ENCODE measurements at regions not wholly inside any gene's neighbourhood (a gene's known extent, or its start where the extent isn't known, plus 50 kb on each side); places are given as distances from the start of the nearest gene placed in this dataset.

DNA sequence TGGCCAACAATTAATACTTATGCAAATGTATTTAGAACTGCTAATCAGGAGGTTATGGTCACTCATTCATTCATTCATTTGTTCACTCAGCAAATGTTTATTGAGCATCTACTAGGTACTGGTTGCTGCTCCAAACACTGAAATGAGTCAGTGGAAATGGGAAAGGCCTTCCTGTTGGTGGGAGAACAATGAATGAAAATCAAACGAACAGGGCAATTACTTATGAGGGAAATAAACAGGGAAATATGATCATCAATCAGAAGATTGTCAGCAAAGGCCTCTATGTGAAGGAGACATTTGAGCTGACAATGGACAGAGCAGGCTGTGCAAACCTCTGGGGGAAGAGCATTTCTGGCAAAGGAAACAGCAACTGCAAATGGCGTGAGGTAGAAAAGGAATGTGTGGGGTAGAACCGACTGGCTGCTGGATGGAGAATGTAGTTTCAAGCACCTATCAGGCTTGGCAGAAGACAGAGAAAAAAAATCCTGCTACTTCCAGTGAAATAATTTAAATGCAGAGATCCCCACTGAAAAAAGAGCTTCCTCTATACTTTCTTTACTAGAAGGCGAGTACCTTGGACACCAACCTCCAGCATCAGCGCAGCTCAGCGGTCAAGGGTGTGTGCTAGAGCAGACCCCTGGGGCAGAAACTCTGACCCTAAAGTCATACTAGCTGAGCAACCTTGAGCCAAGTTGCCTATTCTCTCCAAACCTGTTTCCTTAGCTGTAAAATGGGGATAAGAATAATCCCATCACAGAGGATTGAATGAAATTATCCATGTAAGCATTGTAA lies 108.8 kb upstream of the EEPD1 start:
- H3K4me3 ChIP-seq (ENCODE audit: low read length in 2 of 2), result no peak overlapping the region
- no peaks in the 10 kb centered on the region for H3K9me3 ChIP-seq (ENCODE audit: control insufficient read depth in 2 of 2, low read length in 2 of 2)

DNA sequence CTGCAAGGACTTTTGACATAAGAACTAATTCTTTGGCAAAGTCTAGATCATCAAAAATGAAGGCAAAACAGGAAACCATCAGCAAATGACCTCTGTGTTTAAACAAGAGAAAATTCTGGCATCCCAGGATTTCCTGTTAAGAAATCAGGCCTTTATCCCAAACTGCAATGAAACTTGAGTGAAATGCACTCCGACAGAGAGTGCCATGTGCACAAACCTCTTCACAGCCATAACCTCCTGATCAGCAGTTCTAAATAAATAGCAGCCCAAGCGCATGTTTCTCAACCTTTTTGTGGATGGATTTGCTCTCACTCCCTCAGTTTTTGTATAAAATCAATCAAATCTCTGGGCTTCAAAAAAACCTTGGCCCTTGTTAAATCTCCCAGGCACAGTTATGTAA lies 107.7 kb upstream of the EEPD1 start:
- Histone ChIP-seq H3K4me3 (ENCODE audit: low read length in 2 of 2) (no peak overlapping the region), H3K27me3 (ENCODE audit: control insufficient read depth in 2 of 2, insufficient read depth in 2 of 2, low read length in 2 of 2) (no peaks in the 10 kb centered on the region), H3K9ac (ENCODE audit: low read depth in 1 of 2, low read length in 2 of 2) (no peak overlapping the region), H3K27ac (ENCODE audit: low read depth in 2 of 2, low read length in 2 of 2) (peak overlapping the region in 1 of 2 donors; percentile 19), H3K4me1 (ENCODE audit: control insufficient read depth in 2 of 2, insufficient read depth in 2 of 2, low read length in 2 of 2) (no peaks in the 10 kb centered on the region), H3K36me3 (ENCODE audit: control insufficient read depth in 2 of 2, insufficient read depth in 2 of 2, low read length in 2 of 2) (no peaks in the 10 kb centered on the region), H3K9me3 (ENCODE audit: control insufficient read depth in 2 of 2, low read length in 2 of 2) (no peaks in the 10 kb centered on the region)

More for the DNA sequence above, 108.8 kb upstream of the EEPD1 start:
- H3K9ac ChIP-seq (ENCODE audit: low read depth in 1 of 2, low read length in 2 of 2), result no peak overlapping the region
- H3K4me1 ChIP-seq (ENCODE audit: control insufficient read depth in 2 of 2, insufficient read depth in 2 of 2, low read length in 2 of 2), result no peaks in the 10 kb centered on the region
- no peak overlapping the region for H3K27ac ChIP-seq (ENCODE audit: low read depth in 2 of 2, low read length in 2 of 2)
- H3K36me3 ChIP-seq (ENCODE audit: control insufficient read depth in 2 of 2, insufficient read depth in 2 of 2, low read length in 2 of 2), result no peaks in the 10 kb centered on the region
- H3K27me3 ChIP-seq (ENCODE audit: control insufficient read depth in 2 of 2, insufficient read depth in 2 of 2, low read length in 2 of 2), result no peaks in the 10 kb centered on the region

DNA sequence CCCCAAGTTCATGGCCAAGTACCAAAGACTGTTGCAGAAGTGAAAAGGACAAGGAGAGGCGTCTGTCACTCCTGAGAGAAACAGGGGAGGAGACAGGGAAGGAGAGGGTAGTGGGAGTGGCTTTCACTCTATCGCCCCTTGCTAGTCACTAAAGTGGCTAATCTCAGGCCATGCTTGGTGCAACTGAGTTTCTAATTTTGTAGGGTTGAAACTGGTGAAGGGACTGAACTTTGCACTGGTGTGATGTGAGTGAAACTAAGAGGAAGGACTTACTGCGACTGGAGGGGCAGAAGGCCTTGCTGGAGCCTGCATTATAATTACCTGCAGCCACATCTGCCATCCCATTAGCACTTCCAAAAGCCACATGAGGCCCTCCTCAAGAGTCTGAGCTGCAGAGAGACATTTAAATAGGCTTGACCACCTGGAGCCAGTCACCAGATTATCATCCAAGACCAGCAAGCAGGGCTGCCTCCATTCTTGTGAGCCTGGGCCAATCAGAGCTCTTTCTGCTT lies 107.2 kb upstream of the EEPD1 start:
- Histone ChIP-seq H3K4me3 (ENCODE audit: low read length in 2 of 2) (no peak overlapping the region), H3K4me1 (ENCODE audit: control insufficient read depth in 2 of 2, insufficient read depth in 2 of 2, low read length in 2 of 2) (no peaks in the 10 kb centered on the region), H3K36me3 (ENCODE audit: control insufficient read depth in 2 of 2, insufficient read depth in 2 of 2, low read length in 2 of 2) (no peaks in the 10 kb centered on the region), H3K9me3 (ENCODE audit: control insufficient read depth in 2 of 2, low read length in 2 of 2) (no peaks in the 10 kb centered on the region), H3K27ac (ENCODE audit: low read depth in 2 of 2, low read length in 2 of 2) (no peak overlapping the region), H3K9ac (ENCODE audit: low read depth in 1 of 2, low read length in 2 of 2) (no peak overlapping the region), H3K27me3 (ENCODE audit: control insufficient read depth in 2 of 2, insufficient read depth in 2 of 2, low read length in 2 of 2) (no peaks in the 10 kb centered on the region)

DNA sequence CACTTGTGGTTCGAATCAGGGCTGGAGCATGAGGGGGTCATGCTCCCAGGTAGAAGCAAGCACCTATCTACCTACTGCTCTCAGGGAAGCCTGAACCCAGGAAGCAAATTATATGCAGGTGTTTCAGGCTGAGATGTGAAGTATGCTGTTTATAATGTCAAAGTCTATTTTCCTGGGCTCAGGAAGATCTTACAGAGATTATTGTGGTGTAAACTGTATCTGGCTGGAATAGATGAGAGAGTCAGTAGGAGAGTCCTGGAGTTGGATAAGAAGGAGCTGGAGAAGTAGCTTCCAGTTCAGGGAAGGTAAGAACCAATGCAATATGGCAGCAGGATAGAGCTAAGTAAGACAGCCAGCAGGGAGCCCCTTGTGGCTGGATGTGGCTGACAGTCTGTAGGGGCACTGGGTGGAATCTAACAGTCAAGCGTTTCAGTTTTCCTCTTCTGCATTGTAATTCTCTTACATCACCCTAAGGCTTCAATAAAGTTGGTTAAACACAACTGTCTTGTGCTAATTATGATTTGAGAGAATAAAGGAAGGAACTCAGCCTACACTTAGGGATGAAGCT lies 105.9 kb upstream of the EEPD1 start:
- no peak overlapping the region for H3K9ac ChIP-seq (ENCODE audit: low read depth in 1 of 2, low read length in 2 of 2)
- H3K4me3 ChIP-seq (ENCODE audit: low read length in 2 of 2), result no peak overlapping the region
- no peaks in the 10 kb centered on the region for H3K9me3 ChIP-seq (ENCODE audit: control insufficient read depth in 2 of 2, low read length in 2 of 2)
- no peaks in the 10 kb centered on the region for H3K4me1 ChIP-seq (ENCODE audit: control insufficient read depth in 2 of 2, insufficient read depth in 2 of 2, low read length in 2 of 2)
- no peaks in the 10 kb centered on the region for H3K27me3 ChIP-seq (ENCODE audit: control insufficient read depth in 2 of 2, insufficient read depth in 2 of 2, low read length in 2 of 2)
- no peak overlapping the region for H3K27ac ChIP-seq (ENCODE audit: low read depth in 2 of 2, low read length in 2 of 2)
- H3K36me3 ChIP-seq (ENCODE audit: control insufficient read depth in 2 of 2, insufficient read depth in 2 of 2, low read length in 2 of 2), result no peaks in the 10 kb centered on the region

DNA sequence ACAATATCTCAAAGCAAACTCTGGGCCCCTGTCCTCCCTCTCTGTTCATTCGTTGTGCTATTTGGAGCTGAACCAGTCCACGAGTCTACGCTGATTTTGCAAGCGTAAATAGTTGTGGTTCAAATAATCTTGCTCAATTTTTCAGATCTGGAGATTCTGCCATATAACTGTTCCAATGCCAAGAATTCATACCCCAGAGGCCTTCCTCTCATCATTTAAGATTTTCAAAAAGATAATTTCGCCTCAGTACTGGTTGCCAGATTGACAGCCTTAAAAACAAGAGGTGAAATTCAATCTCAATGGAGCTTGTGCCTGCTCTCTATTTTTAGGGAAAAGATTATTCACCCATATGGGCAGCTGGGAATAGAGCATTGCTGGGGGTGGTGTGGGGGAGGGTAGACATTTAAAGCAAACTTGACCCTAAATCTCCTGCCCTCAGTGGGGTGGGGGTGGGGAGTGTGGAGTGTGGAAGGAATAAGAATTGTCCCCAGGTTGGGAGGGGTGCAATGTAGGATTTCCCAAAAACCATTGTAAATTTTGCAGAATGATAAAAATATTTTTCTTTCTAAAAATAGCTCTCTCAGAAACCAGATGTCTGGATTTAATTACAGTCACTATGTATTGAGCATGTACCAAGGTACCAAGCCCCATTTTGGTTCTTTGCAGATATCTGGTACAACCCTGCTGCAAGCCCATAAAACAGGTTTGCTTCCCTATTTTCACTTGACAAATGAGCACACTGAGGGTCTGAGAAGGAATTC lies 104.7 kb upstream of the EEPD1 start:
- H3K9ac ChIP-seq (ENCODE audit: low read depth in 1 of 2, low read length in 2 of 2), result no peak overlapping the region
- no peaks in the 10 kb centered on the region for H3K4me1 ChIP-seq (ENCODE audit: control insufficient read depth in 2 of 2, insufficient read depth in 2 of 2, low read length in 2 of 2)
- H3K27ac ChIP-seq (ENCODE audit: low read depth in 2 of 2, low read length in 2 of 2), result no peak overlapping the region
- H3K9me3 ChIP-seq (ENCODE audit: control insufficient read depth in 2 of 2, low read length in 2 of 2), result no peaks in the 10 kb centered on the region
- H3K36me3 ChIP-seq (ENCODE audit: control insufficient read depth in 2 of 2, insufficient read depth in 2 of 2, low read length in 2 of 2), result no peaks in the 10 kb centered on the region
- no peaks in the 10 kb centered on the region for H3K27me3 ChIP-seq (ENCODE audit: control insufficient read depth in 2 of 2, insufficient read depth in 2 of 2, low read length in 2 of 2)
- H3K4me3 ChIP-seq (ENCODE audit: low read length in 2 of 2), result no peak overlapping the region

DNA sequence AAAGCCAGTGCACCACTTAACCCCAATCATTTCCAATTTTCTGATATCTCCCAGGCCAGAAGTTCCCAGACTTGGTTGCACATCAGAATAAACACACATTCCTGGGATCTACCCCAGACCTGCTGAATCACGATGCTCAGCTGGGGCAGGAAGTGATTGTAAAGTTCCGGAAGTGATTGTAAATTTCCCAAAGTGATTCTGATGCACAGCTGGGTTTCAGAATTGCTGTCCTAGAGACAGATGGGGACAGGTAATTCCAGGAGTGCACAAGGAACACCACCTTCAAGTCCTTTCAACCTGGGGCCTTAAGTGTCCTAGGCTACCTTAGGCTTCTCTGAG lies 104.2 kb upstream of the EEPD1 start:
- H3K27me3 ChIP-seq (ENCODE audit: control insufficient read depth in 2 of 2, insufficient read depth in 2 of 2, low read length in 2 of 2), result no peaks in the 10 kb centered on the region
- H3K27ac ChIP-seq (ENCODE audit: low read depth in 2 of 2, low read length in 2 of 2), result no peak overlapping the region
- H3K4me3 ChIP-seq (ENCODE audit: low read length in 2 of 2), result no peak overlapping the region
- no peaks in the 10 kb centered on the region for H3K4me1 ChIP-seq (ENCODE audit: control insufficient read depth in 2 of 2, insufficient read depth in 2 of 2, low read length in 2 of 2)
- H3K9ac ChIP-seq (ENCODE audit: low read depth in 1 of 2, low read length in 2 of 2), result no peak overlapping the region
- no peaks in the 10 kb centered on the region for H3K36me3 ChIP-seq (ENCODE audit: control insufficient read depth in 2 of 2, insufficient read depth in 2 of 2, low read length in 2 of 2)
- H3K9me3 ChIP-seq (ENCODE audit: control insufficient read depth in 2 of 2, low read length in 2 of 2), result no peaks in the 10 kb centered on the region

DNA sequence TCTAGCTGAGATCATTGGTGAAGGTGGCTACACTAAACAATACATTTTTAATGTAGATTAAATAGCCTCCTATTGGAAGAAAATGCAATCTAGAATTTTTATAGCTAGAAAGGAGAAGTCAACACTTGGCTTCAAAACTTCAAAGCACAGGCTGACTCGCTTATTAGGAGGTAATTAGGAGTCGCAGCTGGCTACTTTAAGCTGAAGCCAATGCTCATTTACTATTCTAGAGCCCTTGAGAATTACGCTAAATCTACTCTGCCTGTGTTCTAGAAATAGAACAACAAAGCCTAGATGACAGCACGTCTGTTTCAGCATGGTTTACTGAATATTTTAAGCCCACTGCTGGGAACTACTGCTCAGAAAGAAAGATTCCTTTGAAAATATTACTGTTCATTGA lies 101.6 kb upstream of the EEPD1 start:
- H3K4me3 ChIP-seq (ENCODE audit: low read length in 2 of 2), result no peak overlapping the region
- H3K9me3 ChIP-seq (ENCODE audit: control insufficient read depth in 2 of 2, low read length in 2 of 2), result no peaks in the 10 kb centered on the region
- H3K9ac ChIP-seq (ENCODE audit: low read depth in 1 of 2, low read length in 2 of 2), result no peak overlapping the region
- no peaks in the 10 kb centered on the region for H3K36me3 ChIP-seq (ENCODE audit: control insufficient read depth in 2 of 2, insufficient read depth in 2 of 2, low read length in 2 of 2)
- H3K4me1 ChIP-seq (ENCODE audit: control insufficient read depth in 2 of 2, insufficient read depth in 2 of 2, low read length in 2 of 2), result no peaks in the 10 kb centered on the region
- H3K27ac ChIP-seq (ENCODE audit: low read depth in 2 of 2, low read length in 2 of 2), result no peak overlapping the region
- no peaks in the 10 kb centered on the region for H3K27me3 ChIP-seq (ENCODE audit: control insufficient read depth in 2 of 2, insufficient read depth in 2 of 2, low read length in 2 of 2)

DNA sequence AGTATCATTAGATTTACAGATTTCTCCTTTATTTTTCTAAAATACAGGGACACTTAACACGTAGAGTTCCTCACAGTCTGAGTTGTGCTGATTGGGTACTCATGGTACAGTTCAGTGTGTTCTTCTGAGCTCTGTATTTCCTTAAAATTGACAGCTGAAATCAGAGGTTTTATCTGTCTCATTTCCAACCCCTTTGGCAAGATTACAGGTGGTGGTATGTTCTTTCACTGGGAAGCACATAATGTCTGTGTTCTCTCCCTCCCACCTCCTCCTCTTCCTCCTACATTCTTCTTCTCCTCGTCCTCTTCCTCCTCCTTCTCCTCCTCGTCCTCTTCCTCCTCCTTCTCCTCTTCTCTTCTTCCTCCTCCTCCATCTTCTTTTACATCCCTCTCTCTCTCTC lies 99.5 kb upstream of the EEPD1 start:
- Histone ChIP-seq H3K9ac (ENCODE audit: low read depth in 1 of 2, low read length in 2 of 2) (no peak overlapping the region), H3K4me3 (ENCODE audit: low read length in 2 of 2) (no peak overlapping the region), H3K4me1 (ENCODE audit: control insufficient read depth in 2 of 2, insufficient read depth in 2 of 2, low read length in 2 of 2) (no peaks in the 10 kb centered on the region), H3K27ac (ENCODE audit: low read depth in 2 of 2, low read length in 2 of 2) (no peak overlapping the region), H3K36me3 (ENCODE audit: control insufficient read depth in 2 of 2, insufficient read depth in 2 of 2, low read length in 2 of 2) (no peaks in the 10 kb centered on the region), H3K9me3 (ENCODE audit: control insufficient read depth in 2 of 2, low read length in 2 of 2) (no peaks in the 10 kb centered on the region), H3K27me3 (ENCODE audit: control insufficient read depth in 2 of 2, insufficient read depth in 2 of 2, low read length in 2 of 2) (no peaks in the 10 kb centered on the region)

DNA sequence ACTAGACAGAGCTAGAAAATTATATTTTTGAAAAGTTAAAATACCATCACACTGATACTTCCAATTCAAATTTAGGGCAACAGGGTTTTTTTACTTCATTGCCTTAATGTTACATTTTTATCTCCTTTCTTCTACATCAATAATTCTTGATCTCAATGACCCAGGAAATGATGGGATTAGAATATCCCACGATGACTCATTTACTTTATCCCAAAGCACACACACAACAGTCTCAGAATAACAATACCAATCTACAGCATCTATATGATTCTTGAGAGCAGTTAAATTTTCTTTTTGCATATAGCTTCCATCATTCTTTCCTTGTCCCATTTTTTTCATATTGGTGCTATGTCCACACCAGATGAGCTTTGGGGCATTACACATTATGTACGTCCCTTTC lies 98.4 kb upstream of the EEPD1 start:
- no peaks in the 10 kb centered on the region for H3K9me3 ChIP-seq (ENCODE audit: control insufficient read depth in 2 of 2, low read length in 2 of 2)
- no peak overlapping the region for H3K4me3 ChIP-seq (ENCODE audit: low read length in 2 of 2)
- H3K4me1 ChIP-seq (ENCODE audit: control insufficient read depth in 2 of 2, insufficient read depth in 2 of 2, low read length in 2 of 2), result no peaks in the 10 kb centered on the region
- no peaks in the 10 kb centered on the region for H3K36me3 ChIP-seq (ENCODE audit: control insufficient read depth in 2 of 2, insufficient read depth in 2 of 2, low read length in 2 of 2)
- H3K27ac ChIP-seq (ENCODE audit: low read depth in 2 of 2, low read length in 2 of 2), result no peak overlapping the region
- no peaks in the 10 kb centered on the region for H3K27me3 ChIP-seq (ENCODE audit: control insufficient read depth in 2 of 2, insufficient read depth in 2 of 2, low read length in 2 of 2)
- no peak overlapping the region for H3K9ac ChIP-seq (ENCODE audit: low read depth in 1 of 2, low read length in 2 of 2)

DNA sequence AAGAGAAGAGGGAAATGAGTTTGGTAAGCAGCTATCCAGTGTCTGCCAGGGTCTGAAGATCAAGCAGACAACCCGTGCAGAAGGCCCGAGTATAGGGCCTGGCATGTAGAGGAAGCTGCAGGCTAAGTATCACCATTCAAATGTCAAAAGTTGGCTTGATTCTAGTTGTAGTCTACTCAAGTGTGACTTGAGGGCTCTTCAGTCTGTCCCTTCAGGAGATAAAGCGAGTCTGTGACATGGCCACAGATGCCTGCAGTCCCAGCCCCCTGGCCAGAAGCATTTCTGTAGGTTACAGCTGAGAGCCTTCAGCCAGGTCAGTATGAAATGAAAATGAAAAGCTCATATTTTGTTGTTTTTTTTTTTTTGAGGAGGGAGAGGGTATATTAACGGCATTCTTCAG lies 97.8 kb upstream of the EEPD1 start:
- H3K27me3 ChIP-seq (ENCODE audit: control insufficient read depth in 2 of 2, insufficient read depth in 2 of 2, low read length in 2 of 2), result no peaks in the 10 kb centered on the region
- no peak overlapping the region for H3K9ac ChIP-seq (ENCODE audit: low read depth in 1 of 2, low read length in 2 of 2)
- no peak overlapping the region for H3K27ac ChIP-seq (ENCODE audit: low read depth in 2 of 2, low read length in 2 of 2)
- H3K36me3 ChIP-seq (ENCODE audit: control insufficient read depth in 2 of 2, insufficient read depth in 2 of 2, low read length in 2 of 2), result no peaks in the 10 kb centered on the region
- H3K4me3 ChIP-seq (ENCODE audit: low read length in 2 of 2), result no peak overlapping the region
- no peaks in the 10 kb centered on the region for H3K4me1 ChIP-seq (ENCODE audit: control insufficient read depth in 2 of 2, insufficient read depth in 2 of 2, low read length in 2 of 2)
- no peaks in the 10 kb centered on the region for H3K9me3 ChIP-seq (ENCODE audit: control insufficient read depth in 2 of 2, low read length in 2 of 2)

All from mucosa of rectum (tissue), 2 donors.